IPS-20b (cell line): ENCODE measurements at regions not wholly inside any gene's neighbourhood (a gene's known extent, or its start where the extent isn't known, plus 50 kb on each side); places are given as distances from the start of the nearest gene placed in this dataset.

Source experiments
- H3K27ac ChIP-seq: one replicate; pipeline ENCODE4 v1.5.1; 2013; ENCODE audit warnings: low read length
- H3K27me3 ChIP-seq: 2 replicates; pipeline ENCODE4 v1.6.1; 2013; ENCODE audit warnings: mild to moderate bottlenecking, low read length, inconsistent platforms; ENCODE audit not compliant: insufficient read depth
- H3K36me3 ChIP-seq: 2 replicates; pipeline ENCODE4 v1.6.1; 2013; ENCODE audit warnings: low read depth, mild to moderate bottlenecking, inconsistent platforms, low read length, moderate library complexity; ENCODE audit not compliant: insufficient read depth
- H3K4me1 ChIP-seq: 2 replicates; pipeline ENCODE4 v1.6.1; 2013; ENCODE audit warnings: mild to moderate bottlenecking, control low read depth, inconsistent platforms, low read length, moderate library complexity; ENCODE audit not compliant: insufficient read depth
- H3K4me3 ChIP-seq: 2 replicates; pipeline ENCODE4 v1.5.1; 2013; ENCODE audit warnings: mild to moderate bottlenecking, low read length, inconsistent platforms
- H3K9ac ChIP-seq: 2 replicates; pipeline ENCODE4 v1.6.1; 2013; ENCODE audit warnings: low read depth, mild to moderate bottlenecking, inconsistent platforms, low read length, moderate library complexity
- H3K9me3 ChIP-seq: 2 replicates; pipeline ENCODE4 v1.6.1; 2013; ENCODE audit warnings: mild to moderate bottlenecking, low read depth, low read length, inconsistent platforms; ENCODE audit not compliant: insufficient read depth

DNA sequence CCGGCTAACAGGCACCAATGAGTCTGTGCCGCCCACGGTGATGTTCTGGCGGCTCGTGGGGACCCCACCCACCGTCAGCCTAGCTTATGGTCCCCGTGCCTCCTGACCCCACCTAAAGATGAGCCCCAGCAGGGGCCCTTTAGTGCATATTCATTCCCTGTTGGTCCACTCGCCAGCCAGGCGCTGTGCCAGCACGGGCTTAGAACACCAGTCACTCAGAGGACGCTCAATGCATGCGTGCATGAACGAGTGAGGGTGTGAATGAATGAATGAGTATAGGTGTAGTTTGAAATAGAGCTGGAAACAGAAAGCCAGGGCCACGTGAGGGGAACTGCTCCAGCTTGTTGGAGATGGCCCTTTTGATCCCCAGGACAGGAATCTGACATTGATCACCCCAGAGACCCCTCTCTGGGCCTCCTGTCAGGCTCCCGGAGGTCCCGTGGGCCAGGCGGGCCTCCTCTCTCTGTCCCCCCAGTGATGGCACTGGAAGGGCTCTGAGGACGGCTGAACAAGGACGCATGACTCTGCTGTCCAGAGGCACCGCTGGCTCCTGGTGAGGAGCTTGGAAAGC lies 193.9 kb upstream of the C14orf180 start:
- Histone ChIP-seq H3K4me3 (no peak overlapping the region), H3K9me3 (no peaks in the 10 kb centered on the region; the same call in 1 of the 2 replicates), H3K27me3 (no peaks in the 10 kb centered on the region), H3K9ac (no peak overlapping the region), H3K27ac (no peak overlapping the region), H3K4me1 (peaks cover 4% of the 10 kb centered on the region; the same call in 1 of the 2 replicates), H3K36me3 (no peaks in the 10 kb centered on the region)

GRCh38 chr14:104386151-104386841 lies 193.3 kb upstream of the C14orf180 start:
- Histone ChIP-seq H3K27ac (no peak overlapping the region), H3K4me1 (peaks cover 4% of the 10 kb centered on the region; the same call in 1 of the 2 replicates), H3K36me3 (no peaks in the 10 kb centered on the region), H3K4me3 (no peak overlapping the region), H3K9me3 (no peaks in the 10 kb centered on the region; the same call in 1 of the 2 replicates), H3K9ac (no peak overlapping the region), H3K27me3 (no peaks in the 10 kb centered on the region)

DNA sequence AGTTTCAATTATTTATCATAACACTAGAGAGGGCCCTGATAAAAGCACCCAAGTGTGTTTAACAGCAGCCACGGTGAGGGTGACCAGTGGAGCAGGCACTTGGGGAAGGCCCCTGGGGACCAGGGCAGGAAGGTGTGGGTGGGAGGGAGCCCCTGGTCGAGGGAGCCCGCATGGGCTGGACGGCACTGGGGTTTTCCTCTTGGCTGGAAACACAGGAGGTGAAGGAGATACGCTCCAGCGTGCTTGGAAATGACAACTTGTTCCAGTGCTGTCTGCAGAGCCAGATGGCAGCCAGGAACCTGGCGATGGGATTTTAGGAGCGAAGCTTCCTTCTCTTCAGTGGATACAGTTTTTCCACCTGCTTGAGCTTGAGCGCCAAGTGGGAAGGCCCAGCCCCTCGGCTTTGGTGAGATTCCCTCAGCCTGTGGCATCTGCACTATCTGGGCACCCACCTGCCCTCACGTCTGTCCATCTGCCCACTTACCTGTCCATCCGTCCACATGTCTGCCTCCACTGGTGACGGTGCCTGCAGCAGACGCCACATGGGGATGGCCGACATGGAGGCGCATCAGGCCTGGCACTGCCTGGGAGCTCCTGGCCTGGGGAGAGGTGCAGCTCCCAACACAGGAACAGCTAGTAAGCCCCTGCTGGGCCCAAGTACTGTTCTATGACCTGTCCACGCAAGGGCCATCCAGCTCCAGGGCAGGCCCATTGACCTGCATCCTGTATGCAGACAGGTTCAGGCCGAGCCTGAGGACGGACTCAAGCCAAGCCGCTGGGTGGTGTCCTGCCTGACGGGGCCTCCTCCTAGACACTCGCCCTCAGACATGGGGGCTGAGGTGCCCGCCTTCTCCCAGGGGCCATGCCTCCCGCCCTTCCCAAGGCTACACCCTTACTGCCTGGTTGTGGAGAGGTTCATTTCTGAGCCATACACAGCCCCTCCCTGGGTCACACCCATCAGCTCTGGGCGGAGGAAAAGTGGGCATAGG lies 192.2 kb upstream of the C14orf180 start:
- Histone ChIP-seq H3K4me3 (no peak overlapping the region), H3K27me3 (no peaks in the 10 kb centered on the region), H3K9me3 (no peaks in the 10 kb centered on the region), H3K9ac (no peak overlapping the region), H3K27ac (no peak overlapping the region), H3K4me1 (peaks cover 4% of the 10 kb centered on the region; the same call in 1 of the 2 replicates), H3K36me3 (no peaks in the 10 kb centered on the region)

- Histone ChIP-seq H3K4me3 (no peak overlapping the region), H3K4me1 (peaks cover 4% of the 10 kb centered on the region; the same call in 1 of the 2 replicates), H3K9ac (no peak overlapping the region), H3K27me3 (no peaks in the 10 kb centered on the region), H3K27ac (no peak overlapping the region), H3K36me3 (no peaks in the 10 kb centered on the region), H3K9me3 (no peaks in the 10 kb centered on the region)
Measured at GRCh38 chr14:104388011-104388521, 191.5 kb upstream of the C14orf180 start.

- Histone ChIP-seq H3K4me1 (peaks cover 4% of the 10 kb centered on the region; the same call in 1 of the 2 replicates), H3K9me3 (no peaks in the 10 kb centered on the region), H3K4me3 (no peak overlapping the region), H3K36me3 (no peaks in the 10 kb centered on the region), H3K27me3 (no peaks in the 10 kb centered on the region), H3K27ac (no peak overlapping the region), H3K9ac (no peak overlapping the region)
Measured at GRCh38 chr14:104388541-104389325, 190.8 kb upstream of the C14orf180 start.

- Histone ChIP-seq H3K27me3 (no peaks in the 10 kb centered on the region), H3K4me3 (no peak overlapping the region), H3K9me3 (no peaks in the 10 kb centered on the region), H3K27ac (no peak overlapping the region), H3K9ac (no peak overlapping the region), H3K36me3 (no peaks in the 10 kb centered on the region), H3K4me1 (peaks cover 4% of the 10 kb centered on the region; the same call in 1 of the 2 replicates)
Measured at GRCh38 chr14:104389326-104390220, 190.0 kb upstream of the C14orf180 start.

- H3K27me3 ChIP-seq: no peaks in the 10 kb centered on the region
- H3K27ac ChIP-seq: no peak overlapping the region
- H3K9me3 ChIP-seq: no peaks in the 10 kb centered on the region
- H3K4me1 ChIP-seq: 0 out of 2 replicates have a peak, but pooled peaks cover 4% of the 10 kb centered on the region
- no peak overlapping the region for H3K9ac ChIP-seq
- no peaks in the 10 kb centered on the region for H3K36me3 ChIP-seq
- no peak overlapping the region for H3K4me3 ChIP-seq
Measured at GRCh38 chr14:104390221-104390931, 189.2 kb upstream of the C14orf180 start.

- Histone ChIP-seq H3K4me3 (no peak overlapping the region), H3K4me1 (no peaks in the 10 kb centered on the region), H3K27ac (no peak overlapping the region), H3K27me3 (no peaks in the 10 kb centered on the region), H3K9ac (no peak overlapping the region), H3K9me3 (no peaks in the 10 kb centered on the region), H3K36me3 (no peaks in the 10 kb centered on the region)
Measured at GRCh38 chr14:104390941-104391901, 188.3 kb upstream of the C14orf180 start.

DNA sequence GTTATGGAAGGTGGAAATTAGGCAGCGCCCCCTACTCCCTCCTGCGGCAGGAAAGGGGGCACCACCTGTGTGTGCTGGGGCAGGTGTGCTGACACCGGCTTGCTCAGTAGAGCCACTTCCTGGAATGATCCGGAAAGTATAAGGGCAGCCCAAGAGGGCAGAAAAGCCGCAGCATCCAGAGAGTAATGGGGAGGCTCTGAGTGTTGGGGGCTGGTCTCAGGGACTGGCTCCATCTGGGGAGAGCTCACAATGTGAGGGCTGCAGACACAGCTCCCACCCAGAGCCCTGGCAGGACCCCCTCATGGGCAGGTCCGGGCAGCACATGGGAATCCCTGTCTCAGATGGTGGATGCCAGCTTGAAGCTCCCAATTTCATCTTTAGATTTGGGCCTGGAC lies 187.6 kb upstream of the C14orf180 start:
- no peaks in the 10 kb centered on the region for H3K36me3 ChIP-seq
- no peaks in the 10 kb centered on the region for H3K4me1 ChIP-seq
- H3K27me3 ChIP-seq: no peaks in the 10 kb centered on the region
- no peaks in the 10 kb centered on the region for H3K9me3 ChIP-seq
- no peak overlapping the region for H3K9ac ChIP-seq
- H3K4me3 ChIP-seq: no peak overlapping the region
- no peak overlapping the region for H3K27ac ChIP-seq
